CD4-positive, CD25-positive, alpha-beta regulatory T cell (primary cell): ENCODE measurements at regions not wholly inside any gene's neighbourhood (a gene's known extent, or its start where the extent isn't known, plus 50 kb on each side); places are given as distances from the start of the nearest gene placed in this dataset.

ENCODE experiments used
- ATAC-seq, 2 donors: fragments of 150-1000 bp; cut with Tn5 transposase; one replicate each; pipeline ENCODE4 v1.10.0; 2021; ENCODE audit warnings: low read depth in 2 of 2, moderate number of reproducible peaks in 2 of 2, moderate library complexity in 1 of 2
- DNase-seq, 3 donors: peaks; one replicate each; pipeline versions ENCODE4 v3.0.0 to v3.0.0-alpha.2; 2012 to 2022; ENCODE audit warnings: mixed read lengths in 1 of 3
- H3K27ac ChIP-seq: one replicate; pipeline ENCODE4 v1.7.0; 2013; ENCODE audit warnings: mild to moderate bottlenecking, low read length; ENCODE audit not compliant: insufficient read depth, poor library complexity, severe bottlenecking
- H3K27me3 ChIP-seq: one replicate; pipeline ENCODE4 v1.7.0; 2013; ENCODE audit warnings: low read length; ENCODE audit not compliant: control insufficient read depth, insufficient read depth
- H3K36me3 ChIP-seq: one replicate; pipeline ENCODE4 v1.7.0; 2013; ENCODE audit warnings: mild to moderate bottlenecking, low read length, moderate library complexity; ENCODE audit not compliant: control insufficient read depth, insufficient read depth
- H3K4me1 ChIP-seq: 2 replicates; pipeline ENCODE4 v1.7.0; 2013; ENCODE audit warnings: mild to moderate bottlenecking, low read length; ENCODE audit not compliant: insufficient read depth, control insufficient read depth, poor library complexity, severe bottlenecking
- H3K4me3 ChIP-seq: one replicate; pipeline ENCODE4 v1.7.0; 2013; ENCODE audit warnings: low read depth, mild to moderate bottlenecking, low read length, moderate library complexity
- H3K9me3 ChIP-seq, 2 experiments: 1 replicate in 1 of 2; 2 replicates in 1 of 2; pipeline ENCODE4 v1.7.0; 2013; ENCODE audit warnings: low read length in 2 of 2, mild to moderate bottlenecking in 1 of 2, moderate library complexity in 1 of 2; ENCODE audit not compliant: control insufficient read depth in 2 of 2
- H3K27ac Mint-ChIP-seq, 3 donors: one replicate each; pipeline ENCODE4 v1.8.0; 2020 to 2022; ENCODE audit warnings: mild to moderate bottlenecking in 3 of 3, mixed read lengths in 3 of 3, moderate library complexity in 2 of 3
- H3K27me3 Mint-ChIP-seq: one replicate; pipeline ENCODE4 v1.8.0; 2022; ENCODE audit warnings: mild to moderate bottlenecking, mixed read lengths
- H3K36me3 Mint-ChIP-seq: one replicate; pipeline ENCODE4 v1.8.0; 2020; ENCODE audit warnings: mixed read lengths
- H3K4me1 Mint-ChIP-seq, 4 donors: one replicate each; pipeline ENCODE4 v1.8.0; 2020 to 2022; ENCODE audit warnings: mixed read lengths in 4 of 4, mild to moderate bottlenecking in 1 of 4
- H3K4me3 Mint-ChIP-seq, 4 donors: one replicate each; pipeline ENCODE4 v1.8.0; 2020 to 2022; ENCODE audit warnings: mild to moderate bottlenecking in 4 of 4, mixed read lengths in 4 of 4, moderate library complexity in 3 of 4
- H3K9me3 Mint-ChIP-seq, 7 donors: one replicate each; pipeline ENCODE4 v1.8.0; 2020 to 2022; ENCODE audit warnings: mixed read lengths in 7 of 7, mild to moderate bottlenecking in 3 of 7, moderate library complexity in 2 of 7

DNA sequence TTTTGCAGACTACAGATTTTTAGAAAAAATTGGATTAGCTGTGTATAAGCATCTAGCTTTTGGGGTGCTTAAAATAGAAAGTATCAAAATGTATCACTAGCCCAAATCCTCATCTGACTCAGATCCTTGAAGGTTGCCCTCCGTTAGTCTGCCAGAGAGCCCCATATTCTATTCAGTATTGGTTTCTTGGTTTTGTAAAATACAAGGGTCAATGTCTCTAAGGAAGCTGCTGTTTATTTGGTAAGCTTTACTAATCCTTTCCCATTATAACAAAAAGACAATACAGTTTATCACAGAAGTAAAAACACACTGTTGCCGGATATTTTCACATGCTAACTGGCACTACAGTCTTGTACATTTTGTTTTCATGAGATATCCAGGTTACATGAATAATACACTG is 92.8 kb upstream of the PTHLH start:
- Histone ChIP-seq H3K9me3 (no peaks in the 10 kb centered on the region), H3K4me1 (peaks cover 7% of the 10 kb centered on the region), H3K27me3 (no peaks in the 10 kb centered on the region), H3K27ac (no peak overlapping the region), H3K36me3 (no peaks in the 10 kb centered on the region), H3K4me3 (peak overlapping the region; percentile 13)
- no peaks in the 10 kb centered on the region for H3K36me3 Mint-ChIP-seq
- DNase-seq (no peak), ATAC-seq (no peak)
- H3K4me1 Mint-ChIP-seq, result peaks cover 3 to 28% (median 14%) of the 10 kb centered on the region in 4 donors
- H3K9me3 Mint-ChIP-seq, result peaks cover 0 to 4% (median 2%) of the 10 kb centered on the region in 7 donors
- H3K27ac Mint-ChIP-seq, result peak overlapping the region in 1 of 3 donors; percentile 57
- peak overlapping the region in 1 of 4 donors; percentile 21 for H3K4me3 Mint-ChIP-seq
- H3K27me3 Mint-ChIP-seq, result no peaks in the 10 kb centered on the region

DNA sequence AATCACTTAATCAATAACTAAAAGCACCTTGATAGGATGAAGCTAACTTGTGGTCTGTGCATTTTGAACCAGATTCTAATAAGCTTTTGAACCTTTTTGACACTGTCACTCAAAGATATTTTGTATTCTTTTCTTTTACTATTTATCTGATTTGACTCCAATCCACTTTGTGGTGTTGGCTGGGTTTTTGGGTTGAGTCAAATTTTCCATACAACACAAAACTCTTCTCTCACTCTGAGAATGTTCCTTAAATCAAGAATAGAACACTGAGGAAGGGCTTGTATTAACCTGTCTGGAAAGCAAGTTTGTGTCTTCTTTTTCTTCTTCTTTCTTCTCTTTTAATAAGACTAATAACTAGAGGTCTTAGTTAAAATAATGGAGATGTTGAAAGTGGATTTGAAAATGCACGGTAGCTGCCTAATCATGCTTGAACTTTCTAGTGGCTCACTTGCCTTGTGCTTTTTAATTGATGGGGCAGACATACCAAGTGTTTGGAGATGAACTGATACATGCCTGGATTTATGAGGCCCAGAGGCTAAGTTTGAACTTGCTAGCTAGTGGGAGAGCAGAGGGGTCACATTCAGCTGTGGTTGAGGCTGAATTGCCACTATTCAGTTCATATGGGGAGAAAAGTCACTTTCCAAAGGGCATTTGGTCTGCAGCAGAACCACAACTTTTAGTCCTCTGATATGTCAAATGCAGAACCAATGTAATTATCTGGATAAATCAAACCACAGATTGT is 93.5 kb upstream of the PTHLH start:
- Mint-ChIP-seq H3K27me3 (no peaks in the 10 kb centered on the region), H3K4me3 (no peak overlapping the region), H3K9me3 (peaks cover 0 to 8% (median 2%) of the 10 kb centered on the region in 7 donors), H3K27ac (no peak overlapping the region), H3K4me1 (peaks cover 3 to 28% (median 14%) of the 10 kb centered on the region in 4 donors), H3K36me3 (no peaks in the 10 kb centered on the region)
- ATAC-seq (no peak), DNase-seq (no peak)
- peaks cover 7% of the 10 kb centered on the region for H3K4me1 ChIP-seq
- H3K4me3 ChIP-seq, result no peak overlapping the region
- H3K36me3 ChIP-seq, result no peaks in the 10 kb centered on the region
- H3K9me3 ChIP-seq, result peaks cover 0 to 3% of the 10 kb centered on the region in 2 experiments
- no peak overlapping the region for H3K27ac ChIP-seq
- no peaks in the 10 kb centered on the region for H3K27me3 ChIP-seq

DNA sequence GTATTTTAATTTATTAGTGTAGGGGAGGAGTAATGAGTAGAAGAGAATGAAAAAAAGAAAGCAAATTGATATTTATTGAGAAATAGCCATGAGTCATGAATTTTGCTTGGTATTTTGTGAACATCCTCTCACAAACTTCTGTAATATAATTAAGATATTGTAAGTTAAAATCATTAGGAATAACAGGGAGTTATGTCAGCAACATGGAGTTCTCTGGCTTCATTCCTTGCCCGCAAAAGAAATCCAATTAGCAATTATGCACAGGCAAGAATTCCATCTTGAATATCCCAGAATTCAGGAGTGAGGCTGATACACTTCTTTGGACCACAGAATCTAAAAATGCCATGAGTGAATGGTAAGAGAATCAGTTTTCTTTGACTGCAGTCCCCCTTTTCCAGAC is 94.3 kb upstream of the PTHLH start:
- ATAC-seq (no peak), DNase-seq (no peak)
- H3K27me3 ChIP-seq, result no peaks in the 10 kb centered on the region
- H3K27ac ChIP-seq, result no peak overlapping the region
- H3K27ac Mint-ChIP-seq, result no peak overlapping the region
- H3K4me1 Mint-ChIP-seq, result peaks cover 3 to 28% (median 14%) of the 10 kb centered on the region in 4 donors
- H3K4me1 ChIP-seq, result peaks cover 7% of the 10 kb centered on the region
- no peak overlapping the region for H3K4me3 ChIP-seq
- H3K36me3 ChIP-seq, result no peaks in the 10 kb centered on the region
- no peaks in the 10 kb centered on the region for H3K36me3 Mint-ChIP-seq
- no peak overlapping the region for H3K4me3 Mint-ChIP-seq
- H3K9me3 ChIP-seq, result peaks cover 4 to 6% of the 10 kb centered on the region in 2 experiments
- H3K9me3 Mint-ChIP-seq, result peaks cover 2 to 10% (median 2%) of the 10 kb centered on the region in 7 donors
- H3K27me3 Mint-ChIP-seq, result no peaks in the 10 kb centered on the region

DNA sequence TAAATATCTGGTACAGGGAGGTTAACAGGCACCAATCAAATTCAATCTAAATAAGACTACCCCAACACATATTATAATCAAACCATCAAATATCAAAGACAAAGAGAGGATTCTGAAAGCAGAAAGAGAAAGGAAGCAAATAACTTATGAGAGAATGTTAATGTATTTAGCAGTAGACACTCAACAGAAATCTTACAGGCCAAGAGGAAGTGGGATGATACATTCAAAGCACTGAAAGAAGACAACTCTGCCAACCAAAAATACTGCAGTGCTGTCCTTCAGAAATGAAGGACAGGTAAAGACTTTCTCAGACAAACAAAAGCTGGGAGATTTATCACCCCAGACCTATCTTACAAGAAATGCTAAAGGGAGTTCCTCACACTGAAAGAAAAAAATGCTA is 95.9 kb upstream of the PTHLH start:
- Histone ChIP-seq H3K27me3 (no peaks in the 10 kb centered on the region), H3K9me3 (peaks cover 6 to 8% of the 10 kb centered on the region in 2 experiments), H3K4me3 (no peak overlapping the region), H3K27ac (no peak overlapping the region), H3K4me1 (peaks cover 7% of the 10 kb centered on the region), H3K36me3 (no peaks in the 10 kb centered on the region)
- Mint-ChIP-seq H3K36me3 (no peaks in the 10 kb centered on the region), H3K4me3 (peak overlapping the region in 1 of 4 donors; percentile 44), H3K27me3 (no peaks in the 10 kb centered on the region), H3K9me3 (peaks cover 2 to 17% (median 5%) of the 10 kb centered on the region in 7 donors), H3K4me1 (peaks cover 3 to 23% (median 14%) of the 10 kb centered on the region in 4 donors), H3K27ac (no peak overlapping the region)
- no peak for ATAC-seq
- no peak for DNase-seq

DNA sequence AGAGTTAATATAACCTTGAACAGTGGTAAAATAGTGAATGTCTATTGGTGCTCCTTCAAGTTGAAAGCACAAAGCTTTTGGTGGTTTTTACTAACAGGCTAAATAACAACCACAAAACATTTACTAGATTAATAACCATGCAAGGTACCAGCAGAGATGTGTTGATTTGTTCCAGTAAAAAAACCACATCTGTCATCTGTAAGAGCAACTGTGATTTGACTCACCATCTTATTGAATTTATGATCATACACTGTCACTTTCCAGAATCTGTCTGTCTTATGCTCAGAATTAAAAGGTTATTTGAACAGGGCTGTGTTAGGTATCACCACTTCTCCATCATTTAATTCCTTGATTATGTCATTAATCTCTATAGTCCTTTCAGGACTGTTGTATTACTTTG is 107.0 kb upstream of the PTHLH start:
- H3K36me3 Mint-ChIP-seq, result peaks cover 4% of the 10 kb centered on the region
- H3K27ac Mint-ChIP-seq, result no peak overlapping the region

DNA sequence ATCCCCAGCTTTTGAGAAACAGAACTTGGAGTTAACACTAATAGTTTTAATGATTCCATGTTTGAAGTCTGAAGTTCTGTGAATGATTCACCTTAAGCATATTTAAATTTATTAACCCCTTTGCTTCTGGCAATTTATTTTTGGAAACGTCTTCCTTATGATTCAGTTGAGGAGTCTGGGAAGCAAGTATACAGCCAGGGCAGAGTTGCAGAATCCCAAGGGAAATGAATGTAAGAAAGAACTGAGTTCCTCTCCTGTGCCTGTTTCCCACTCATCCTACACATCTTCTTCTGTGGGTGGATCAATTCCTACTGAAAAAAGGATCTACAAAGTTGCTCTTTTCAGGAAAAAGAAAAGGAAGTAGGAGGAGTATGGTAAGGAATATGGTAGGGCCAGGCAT is 108.2 kb upstream of the CCDC91 start:
- H3K27me3 Mint-ChIP-seq, result peaks cover 11% of the 10 kb centered on the region
- DNase-seq, result no peak
- no peaks in the 10 kb centered on the region for H3K36me3 Mint-ChIP-seq
- H3K4me3 Mint-ChIP-seq, result no peak overlapping the region
- Histone ChIP-seq H3K9me3 (no peaks in the 10 kb centered on the region), H3K36me3 (no peaks in the 10 kb centered on the region), H3K4me3 (no peak overlapping the region), H3K27ac (no peak overlapping the region), H3K27me3 (no peaks in the 10 kb centered on the region), H3K4me1 (no peaks in the 10 kb centered on the region)
- H3K4me1 Mint-ChIP-seq, result peaks cover 0 to 16% (median 6%) of the 10 kb centered on the region in 4 donors
- ATAC-seq, result no peak
- H3K27ac Mint-ChIP-seq, result no peak overlapping the region
- peaks cover 0 to 4% (median 3%) of the 10 kb centered on the region in 7 donors for H3K9me3 Mint-ChIP-seq

More for the DNA sequence above, 107.0 kb upstream of the PTHLH start:
- H3K9me3 ChIP-seq, result peaks cover 0 to 3% of the 10 kb centered on the region in 2 experiments
- H3K27ac ChIP-seq, result no peak overlapping the region
- peaks cover 9% of the 10 kb centered on the region for H3K27me3 Mint-ChIP-seq
- ATAC-seq, result no peak
- H3K36me3 ChIP-seq, result no peaks in the 10 kb centered on the region
- H3K9me3 Mint-ChIP-seq, result peaks cover 0 to 7% (median 3%) of the 10 kb centered on the region in 7 donors
- no peak overlapping the region for H3K4me3 ChIP-seq
- no peaks in the 10 kb centered on the region for H3K27me3 ChIP-seq
- no peaks in the 10 kb centered on the region for H3K4me1 ChIP-seq
- no peaks in the 10 kb centered on the region for H3K4me1 Mint-ChIP-seq
- no peak for DNase-seq
- no peak overlapping the region for H3K4me3 Mint-ChIP-seq

DNA sequence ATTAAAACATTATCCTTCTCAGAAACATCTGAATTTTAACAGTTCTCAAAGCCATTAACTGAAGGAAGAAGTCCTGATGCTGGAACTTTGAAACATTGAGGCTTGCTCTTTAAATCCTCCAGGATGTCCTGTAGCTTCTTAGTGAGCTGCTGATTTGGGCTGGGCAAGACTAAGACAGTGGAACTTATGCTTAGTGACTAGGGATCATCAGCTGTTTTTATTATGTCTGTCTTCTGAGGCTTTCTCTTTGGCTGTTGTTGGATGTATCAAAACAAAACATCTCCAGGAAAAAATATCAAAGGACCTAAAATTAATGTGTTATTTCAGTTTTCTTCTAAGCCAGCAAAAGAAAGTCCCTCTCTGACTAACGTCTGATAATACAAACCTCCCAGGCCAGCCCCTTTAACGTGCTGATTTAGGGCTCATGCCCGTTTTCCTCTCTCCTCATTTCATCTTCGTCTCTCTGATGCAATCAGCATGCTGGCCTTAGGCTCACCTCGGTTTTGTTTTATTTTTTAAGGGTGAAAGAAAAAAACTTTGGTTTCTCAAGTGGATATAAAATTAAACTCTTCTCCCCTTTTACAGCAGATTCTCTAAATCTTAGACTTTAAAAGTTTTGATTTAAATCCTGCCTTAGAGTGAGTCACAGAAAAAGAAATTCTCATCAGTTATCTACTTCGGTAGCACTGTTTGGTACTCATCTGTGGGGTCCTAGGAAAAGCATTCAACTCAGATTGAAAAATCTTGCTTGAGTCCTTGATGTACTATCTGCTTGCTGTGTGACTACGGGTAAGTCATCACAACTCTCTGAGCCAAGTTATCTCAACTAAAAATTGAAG is 106.2 kb upstream of the CCDC91 start:
- Mint-ChIP-seq H3K27me3 (peaks cover 19% of the 10 kb centered on the region), H3K36me3 (no peaks in the 10 kb centered on the region), H3K4me3 (no peak overlapping the region), H3K4me1 (peaks cover 0 to 24% (median 10%) of the 10 kb centered on the region in 4 donors), H3K9me3 (peaks cover 0 to 3% (median 0%) of the 10 kb centered on the region in 7 donors), H3K27ac (no peak overlapping the region)
- Histone ChIP-seq H3K4me3 (no peak overlapping the region), H3K9me3 (no peaks in the 10 kb centered on the region), H3K27me3 (no peaks in the 10 kb centered on the region), H3K4me1 (peaks cover 4% of the 10 kb centered on the region), H3K36me3 (no peaks in the 10 kb centered on the region), H3K27ac (no peak overlapping the region)
- no peak for ATAC-seq
- DNase-seq, result no peak
